SK-N-SH (cell line): ENCODE measurements at regions not wholly inside any gene's neighbourhood (a gene's known extent, or its start where the extent isn't known, plus 50 kb on each side); places are given as distances from the start of the nearest gene placed in this dataset.

ENCODE experiments used
- CTCF ChIA-PET: fragments of 300-600, 350-600 bp; formaldehyde crosslinking; extraction: SDS; loops from one replicate; lab custom pipeline; 2021; lab: Yijun Ruan, JAX
- POLR2A ChIA-PET: fragments of 350-600 bp; sonication (Branson Sonifier 250); formaldehyde crosslinking; extraction: SDS; loops from one replicate; lab custom pipeline; 2020; ENCODE audit warnings: antibody characterized with exemption, inconsistent platforms; lab: Yijun Ruan, JAX
- DNase-seq: peaks from one replicate; pipeline ENCODE4 v3.0.0; 2012
- H2AFZ ChIP-seq: fragments of 200-600 bp; sonication (generic); 2 replicates; pipeline ENCODE4 v1.8.1; 2016; ENCODE audit warnings: antibody characterized with exemption, mild to moderate bottlenecking, low read depth
- H3F3A ChIP-seq: fragments of 200-600 bp; sonication (generic); replicated peaks from 2 replicates; pipeline ENCODE3; 2016; ENCODE audit warnings: antibody characterized with exemption, mild to moderate bottlenecking; ENCODE audit not compliant: insufficient read depth
- H3K27ac ChIP-seq, 2 experiments: fragments of 200-500 bp in 1 of 2; fragments of 200-600 bp in 1 of 2; sonication (Bioruptor generic) in 1 of 2; sonication (generic), shearing (Covaris generic) in 1 of 2; 2 replicates each; pipeline versions ENCODE4 v1.5.1 to v1.6.1; 2014 to 2016; ENCODE audit warnings: low read depth in 2 of 2, inconsistent platforms in 1 of 2, low read length in 1 of 2, mild to moderate bottlenecking in 1 of 2, mixed read lengths in 1 of 2
- H3K27me3 ChIP-seq: fragments of 200-600 bp; sonication (generic), shearing (Covaris generic); 2 replicates; pipeline ENCODE4 v1.6.1; 2016; ENCODE audit warnings: mixed run types; ENCODE audit not compliant: insufficient read depth
- H3K36me3 ChIP-seq, 2 experiments: fragments of 200-500 bp in 1 of 2; fragments of 200-600 bp in 1 of 2; sonication (Bioruptor generic) in 1 of 2; sonication (generic) in 1 of 2; replicated peaks in 1 of 2; 2 replicates each; pipeline versions ENCODE3 to v1.5.1; 2014 to 2016; ENCODE audit warnings: low read length in 1 of 2, mild to moderate bottlenecking in 1 of 2; ENCODE audit not compliant: insufficient read depth in 2 of 2, control insufficient read depth in 1 of 2
- H3K4me1 ChIP-seq, 2 experiments: fragments of 200-500 bp in 1 of 2; fragments of 200-600 bp in 1 of 2; sonication (Bioruptor generic) in 1 of 2; sonication (generic), shearing (Covaris generic) in 1 of 2; 2 replicates each; pipeline versions ENCODE4 v1.5.1 to v1.6.1; 2014 to 2016; ENCODE audit warnings: low read depth in 1 of 2, low read length in 1 of 2, mixed run types in 1 of 2; ENCODE audit not compliant: insufficient read depth in 2 of 2, control insufficient read depth in 1 of 2
- H3K4me2 ChIP-seq: fragments of 200-600 bp; sonication (generic), shearing (Covaris generic); 2 replicates; pipeline ENCODE4 v1.6.1; 2017; ENCODE audit warnings: mixed run types
- H3K4me3 ChIP-seq, 2 experiments: fragments of 200-500 bp in 1 of 2; fragments of 200-600 bp in 1 of 2; sonication (Bioruptor generic) in 1 of 2; sonication (generic), shearing (Covaris generic) in 1 of 2; 2 replicates each; pipeline versions ENCODE4 v1.5.1 to v1.8.1; 2014 to 2016; ENCODE audit warnings: low read depth in 2 of 2, inconsistent platforms in 1 of 2, low read length in 1 of 2, mild to moderate bottlenecking in 1 of 2, mixed read lengths in 1 of 2, moderate library complexity in 1 of 2
- H3K79me2 ChIP-seq: fragments of 200-600 bp; sonication (generic); 2 replicates; pipeline ENCODE4 v1.8.1; 2017; ENCODE audit warnings: mild to moderate bottlenecking; ENCODE audit not compliant: insufficient read depth
- H3K9ac ChIP-seq: fragments of 200-600 bp; sonication (generic); 2 replicates; pipeline ENCODE4 v1.6.1; 2017; ENCODE audit warnings: mixed run types
- H3K9me2 ChIP-seq: fragments of 200-600 bp; sonication (generic); 2 replicates; pipeline ENCODE4 v1.6.1; 2017; ENCODE audit warnings: mixed run types
- H3K9me3 ChIP-seq: fragments of 200-600 bp; sonication (generic); 2 replicates; pipeline ENCODE4 v1.6.1; 2017; ENCODE audit warnings: mixed run types, mild to moderate bottlenecking, moderate library complexity
- H4K20me1 ChIP-seq: fragments of 200-600 bp; sonication (generic); 2 replicates; pipeline ENCODE4 v1.6.1; 2017; ENCODE audit warnings: mild to moderate bottlenecking, mixed run types; ENCODE audit not compliant: insufficient read depth
- CHD2 ChIP-seq: fragments of 150-350 bp; IDR thresholded peaks from 2 replicates; pipeline ENCODE4 v1.6.1; 2018; ENCODE audit warnings: low read length; ENCODE audit not compliant: partially characterized antibody
- EP300 ChIP-seq, 2 experiments: IDR thresholded peaks; 2 replicates each; pipeline versions ENCODE4 v1.4.0 to v1.6.1; 2012; ENCODE audit warnings: borderline replicate concordance in 1 of 2, low read depth in 1 of 2, low read length in 1 of 2
- EZH2phosphoT487 ChIP-seq: fragments of 200-600 bp; sonication (generic); IDR thresholded peaks from 2 replicates; pipeline ENCODE4 v1.6.1; 2017; ENCODE audit warnings: low read depth, mixed run types, mild to moderate bottlenecking, antibody characterized with exemption, moderate library complexity, borderline replicate concordance
- FOSL2 ChIP-seq: IDR thresholded peaks from 2 replicates; pipeline ENCODE4 v1.4.0; 2012; ENCODE audit warnings: low read depth, mild to moderate bottlenecking, moderate library complexity, borderline replicate concordance
- FOXM1 ChIP-seq: IDR thresholded peaks from 2 replicates; pipeline ENCODE4 v1.4.0; 2012; ENCODE audit warnings: low read depth, mild to moderate bottlenecking
- GATA2 ChIP-seq: sonication (generic); formaldehyde crosslinking; IDR thresholded peaks from 2 replicates; pipeline ENCODE4 v1.5.0; 2020; ENCODE audit warnings: mild to moderate bottlenecking, missing genetic modification reagents
- IRF3 ChIP-seq: fragments of 150-350 bp; IDR thresholded peaks from 2 replicates; pipeline ENCODE4 v1.6.1; 2016; ENCODE audit warnings: mild to moderate bottlenecking, low read depth, low read length
- PBX3 ChIP-seq: IDR thresholded peaks from 2 replicates; pipeline ENCODE4; 2012
- RAD21 ChIP-seq: IDR thresholded peaks from 2 replicates; pipeline ENCODE4 v1.6.1; 2012; ENCODE audit warnings: mild to moderate bottlenecking, low read length
- RCOR1 ChIP-seq: fragments of 150-350 bp; IDR thresholded peaks from 2 replicates; pipeline ENCODE4 v1.6.1; 2017; ENCODE audit warnings: antibody characterized with exemption, low read length
- SMC3 ChIP-seq: IDR thresholded peaks from 2 replicates; pipeline ENCODE4 v1.6.1; 2012; ENCODE audit warnings: low read depth, low read length, improper control_type of control experiment
- TEAD4 ChIP-seq: IDR thresholded peaks from 2 replicates; pipeline ENCODE4 v1.4.0; 2012; ENCODE audit warnings: mild to moderate bottlenecking, borderline replicate concordance; ENCODE audit not compliant: insufficient read depth
- USF1 ChIP-seq: IDR thresholded peaks from 2 replicates; pipeline ENCODE4 v1.4.0; 2012; ENCODE audit warnings: low read depth, borderline replicate concordance
- ZBTB33 ChIP-seq: IDR thresholded peaks from 2 replicates; pipeline ENCODE4 v1.4.0; 2012; ENCODE audit warnings: low read depth, borderline replicate concordance
- WGBS: methylation state at CpG from one replicate; pipeline ENCODE4 v1.1.6; 2017; ENCODE audit warnings: low lambda C conversion rate; 5-methylcytosine and 5-hydroxymethylcytosine counted together

GRCh38 chr3:34882764-34883163 is 756.6 kb upstream of the ARPP21 start:
- POLR2A ChIA-PET, result no interaction called here
- TF ChIP-seq RAD21 (peak; percentile 72), IRF3 (no peak), SMC3 (peak; percentile 19; the same call in 1 of the 2 replicates)
- TF ChIP-seq, all 33 proteins: peak for 2
- no peaks in the 10 kb centered on the region for H4K20me1 ChIP-seq
- CTCF ChIA-PET, result interaction anchor here (0.6 to 1.5 kb wide), 5 partner anchors 13 to 1041 kb away, joined by 3 to 6 read pairs (median 3); no protein-coding TSS in a partner anchor
- no peaks in the 10 kb centered on the region for H3K9me3 ChIP-seq
- no peak overlapping the region for H3K4me2 ChIP-seq
- H3K4me1 ChIP-seq, result peaks cover 0 to 7% of the 10 kb centered on the region in 2 experiments; a peak in 3 of 4 replicates
- DNase-seq, result peak; percentile 13
- H2AFZ ChIP-seq, result no peak overlapping the region
- H3K27me3 ChIP-seq, result no peaks in the 10 kb centered on the region
- H3K9ac ChIP-seq, result no peak overlapping the region
- H3F3A ChIP-seq, result no peaks in the 10 kb centered on the region
- no peaks in the 10 kb centered on the region for H3K79me2 ChIP-seq
- no peaks in the 10 kb centered on the region for H3K36me3 ChIP-seq
- H3K27ac ChIP-seq, result no peak overlapping the region
- no peak overlapping the region; a peak in 1 of 4 replicates for H3K4me3 ChIP-seq
- 45% methylated on average over 2 of the region's 2 CpGs for WGBS
- no peaks in the 10 kb centered on the region for H3K9me2 ChIP-seq

- H3K36me3 ChIP-seq, result no peaks in the 10 kb centered on the region
- 22% methylated on average over 2 of the region's 2 CpGs for WGBS
- POLR2A ChIA-PET, result no interaction called here
- H4K20me1 ChIP-seq, result no peaks in the 10 kb centered on the region
- H3K27ac ChIP-seq, result no peak overlapping the region
- no peaks in the 10 kb centered on the region for H3K9me2 ChIP-seq
- H3K79me2 ChIP-seq, result no peaks in the 10 kb centered on the region
- no peak overlapping the region for H3K4me2 ChIP-seq
- no peaks in the 10 kb centered on the region for H3K9me3 ChIP-seq
- DNase-seq, result no peak
- TF ChIP-seq SMC3 (no peak), EZH2phosphoT487 (no peak), IRF3 (no peak)
- no peak overlapping the region for H2AFZ ChIP-seq
- no peak overlapping the region for H3K4me3 ChIP-seq
- H3F3A ChIP-seq, result no peaks in the 10 kb centered on the region
- H3K9ac ChIP-seq, result no peak overlapping the region
- CTCF ChIA-PET, result no interaction called here
- H3K4me1 ChIP-seq, result peaks cover 0 to 7% of the 10 kb centered on the region in 2 experiments; a peak in 3 of 4 replicates
- no peaks in the 10 kb centered on the region for H3K27me3 ChIP-seq
Observed at GRCh38 chr3:34884007-34884406, 755.3 kb upstream of the ARPP21 start.

GRCh38 chr3:34886443-34886842 is 752.9 kb upstream of the ARPP21 start:
- H3K27ac ChIP-seq, result no peak overlapping the region
- H3K4me3 ChIP-seq, result no peak overlapping the region
- H3K79me2 ChIP-seq, result no peaks in the 10 kb centered on the region
- no peak overlapping the region for H3K4me2 ChIP-seq
- no peak overlapping the region for H2AFZ ChIP-seq
- no peaks in the 10 kb centered on the region for H3K36me3 ChIP-seq
- WGBS, result 11% methylated on average over 4 of the region's 4 CpGs
- no peak overlapping the region for H3K9ac ChIP-seq
- ChIA-PET POLR2A (no interaction called here), CTCF (no interaction called here)
- DNase-seq, result peak; percentile 10
- H4K20me1 ChIP-seq, result no peaks in the 10 kb centered on the region
- no peaks in the 10 kb centered on the region for H3K9me3 ChIP-seq
- H3K27me3 ChIP-seq, result no peaks in the 10 kb centered on the region
- no peaks in the 10 kb centered on the region for H3K9me2 ChIP-seq
- H3F3A ChIP-seq, result no peaks in the 10 kb centered on the region
- peaks cover 1 to 7% of the 10 kb centered on the region in 2 experiments; a peak in 3 of 4 replicates for H3K4me1 ChIP-seq
- TF ChIP-seq ZBTB33 (no peak), FOXM1 (no peak), EP300 (IDR thresholded peaks at IDR 0.05; ENCODE audit: borderline replicate concordance in 1 of 2, low read depth in 1 of 2, low read length in 1 of 2) (peak in 1 of 2 experiments; percentile 69; a peak in 2 of 4 replicates), PBX3 (no peak), RCOR1 (peak; percentile 88), GATA2 (CRISPR knock-in tag) (peak; percentile 55), TEAD4 (no peak), USF1 (no peak), CHD2 (peak; percentile 18), FOSL2 (no peak)
